A549 (cell line): ENCODE measurements at regions not wholly inside any gene's neighbourhood (a gene's known extent, or its start where the extent isn't known, plus 50 kb on each side); places are given as distances from the start of the nearest gene placed in this dataset.

Source experiments
- ATAC-seq, 2 experiments: fragments of 200-7000 bp in 1 of 2; fragments of >200 bp in 1 of 2; cut with Nextera tagmentation in 1 of 2; cut with Tn5 transposase in 1 of 2; 3 replicates each; pipeline versions ENCODE4 v1.8.0 to v1.9.1; 2018 to 2020; ENCODE audit warnings: mild to moderate bottlenecking in 1 of 2, moderate library complexity in 1 of 2
- CTCF ChIA-PET: fragments of 300-600 bp; sonication (Branson Sonifier 250); formaldehyde crosslinking; extraction: SDS; loops from one replicate; lab custom pipeline; 2021; ENCODE audit warnings: antibody characterized with exemption, inconsistent platforms; lab: Yijun Ruan, JAX
- POLR2A ChIA-PET: fragments of 350-600 bp; formaldehyde crosslinking; extraction: SDS; loops from one replicate; lab custom pipeline; 2021; ENCODE audit warnings: antibody characterized with exemption, inconsistent platforms; lab: Yijun Ruan, JAX
- DNase-seq, 2 experiments: peaks; one replicate each; pipeline versions ENCODE4 v3.0.0 to v3.0.0-alpha.2; 2011 to 2016; ENCODE audit warnings: low read depth in 1 of 2, low spot score in 1 of 2
- FAIRE-seq: peaks from 2 replicates; lab custom pipeline; 2011; peaks lifted over from hg19 to GRCh38; lab: Jason Lieb, UNC
- H3K27ac ChIP-seq, 2 experiments: fragments of >200 bp; sonication (Bioruptor Twin); formaldehyde crosslinking; 3 replicates each; pipeline ENCODE4 v1.5.1; 2016 to 2017
- H3K4me1 ChIP-seq: fragments of >200 bp; sonication (Bioruptor Twin); formaldehyde crosslinking; 3 replicates; pipeline ENCODE4 v1.6.1; 2016
- H3K4me2 ChIP-seq: fragments of >200 bp; sonication (Bioruptor Twin); formaldehyde crosslinking; 3 replicates; pipeline ENCODE4 v1.6.1; 2016
- H3K4me3 ChIP-seq: fragments of >200 bp; sonication (Bioruptor Twin); formaldehyde crosslinking; 3 replicates; pipeline ENCODE4 v1.5.1; 2016
- H3K9me3 ChIP-seq: fragments of >200 bp; sonication (Bioruptor Twin); formaldehyde crosslinking; 3 replicates; pipeline ENCODE4 v1.6.1; 2016
- ATOH8 ChIP-seq: fragments of 250-450 bp; sonication (Bioruptor Pico); IDR thresholded peaks from 2 replicates; pipeline ENCODE4 v1.5.0; 2020; ENCODE audit warnings: low read depth, mild to moderate bottlenecking, moderate library complexity
- CBX2 ChIP-seq: fragments of 200-600 bp; sonication (generic); IDR thresholded peaks from 2 replicates; pipeline ENCODE4 v1.6.1; 2016; ENCODE audit warnings: low read depth, mild to moderate bottlenecking, borderline replicate concordance
- CHD4 ChIP-seq: fragments of 200-600 bp; sonication (generic); IDR thresholded peaks from 2 replicates; pipeline ENCODE4 v1.6.1; 2016; ENCODE audit warnings: antibody characterized with exemption, mild to moderate bottlenecking, borderline replicate concordance
- EHMT2 ChIP-seq: fragments of 200-600 bp; sonication (generic); IDR thresholded peaks from 2 replicates; pipeline ENCODE4 v1.6.1; 2016; ENCODE audit warnings: antibody characterized with exemption, low read depth, mild to moderate bottlenecking, moderate library complexity
- HOXB5 ChIP-seq: fragments of 250-450 bp; sonication (Bioruptor Pico); IDR thresholded peaks from 2 replicates; pipeline ENCODE4 v1.5.0; 2020; ENCODE audit warnings: mild to moderate bottlenecking, moderate library complexity
- JUN ChIP-seq, 2 experiments: fragments of >200 bp; sonication (Bioruptor Twin); formaldehyde crosslinking; IDR thresholded peaks; 2 replicates in 1 of 2; 3 replicates in 1 of 2; pipeline ENCODE4 v1.6.1; 2016 to 2017
- KDM5A ChIP-seq: fragments of 200-600 bp; sonication (generic); IDR thresholded peaks from 2 replicates; pipeline ENCODE4 v1.6.1; 2016; ENCODE audit warnings: antibody characterized with exemption, mild to moderate bottlenecking
- MAZ ChIP-seq: fragments of 150-350 bp; IDR thresholded peaks from 2 replicates; pipeline ENCODE4 v1.6.1; 2014; ENCODE audit warnings: antibody characterized with exemption, low read depth, low read length, borderline replicate concordance
- PBX3 ChIP-seq: IDR thresholded peaks from 2 replicates; pipeline ENCODE4 v1.6.1; 2012
- PHF8 ChIP-seq: fragments of 200-600 bp; sonication (generic); IDR thresholded peaks from 2 replicates; pipeline ENCODE4 v1.6.1; 2016; ENCODE audit warnings: low read depth, mild to moderate bottlenecking, antibody characterized with exemption, moderate library complexity, borderline replicate concordance
- POLR2AphosphoS2 ChIP-seq: conservative IDR thresholded peaks from 2 replicates; pipeline ENCODE4 v1.6.1; 2012; ENCODE audit warnings: low read length, improper control_type of control experiment, inconsistent platforms
- RARB ChIP-seq: fragments of 250-450 bp; sonication (Bioruptor Pico); IDR thresholded peaks from 2 replicates; pipeline ENCODE4 v1.8.0; 2021; ENCODE audit warnings: mild to moderate bottlenecking, moderate library complexity
- REST ChIP-seq: fragments of 200-600 bp; sonication (generic); IDR thresholded peaks from 2 replicates; pipeline ENCODE4 v1.6.1; 2016; ENCODE audit warnings: antibody characterized with exemption, mild to moderate bottlenecking, moderate library complexity
- RFX5 ChIP-seq: fragments of 450-650 bp; IDR thresholded peaks from 2 replicates; pipeline ENCODE4 v1.7.1; 2014; ENCODE audit warnings: antibody characterized with exemption, mild to moderate bottlenecking, moderate library complexity
- RNF2 ChIP-seq: fragments of 200-600 bp; sonication (generic); IDR thresholded peaks from 2 replicates; pipeline ENCODE4 v1.6.1; 2016; ENCODE audit warnings: low read depth, mild to moderate bottlenecking, antibody characterized with exemption, moderate library complexity, borderline replicate concordance
- TP53 ChIP-seq: fragments of 250-450 bp; sonication (Bioruptor Pico); IDR thresholded peaks from 2 replicates; pipeline ENCODE4 v1.5.0; 2021; ENCODE audit warnings: mild to moderate bottlenecking, moderate library complexity
- USF2 ChIP-seq: fragments of 450-650 bp; IDR thresholded peaks from 2 replicates; pipeline ENCODE4 v1.6.1; 2014; ENCODE audit warnings: antibody characterized with exemption
- ZC3H11A ChIP-seq: fragments of 450-650 bp; IDR thresholded peaks from 2 replicates; pipeline ENCODE4 v1.6.1; 2014; ENCODE audit warnings: antibody characterized with exemption, mild to moderate bottlenecking
- ZFP36 ChIP-seq: fragments of 450-650 bp; IDR thresholded peaks from 2 replicates; pipeline ENCODE4 v1.6.1; 2014; ENCODE audit warnings: borderline replicate concordance; ENCODE audit not compliant: partially characterized antibody
- WGBS: methylation state at CpG from one replicate; pipeline ENCODE4 v1.1.6; 2017; ENCODE audit errors: missing lambda C conversion rate; 5-methylcytosine and 5-hydroxymethylcytosine counted together

GRCh38 chr22:49649166-49650068 lies 178.3 kb downstream of the BRD1 start:
- H3K4me1 ChIP-seq = no peaks in the 10 kb centered on the region
- ATAC-seq (no peak), DNase-seq (no peak), FAIRE-seq (no peak)
- WGBS = 45% methylated on average over 29 of the region's 29 CpGs
- no peak overlapping the region for H3K4me3 ChIP-seq
- H3K9me3 ChIP-seq = no peaks in the 10 kb centered on the region
- H3K4me2 ChIP-seq = no peak overlapping the region
- TF ChIP-seq TP53 (CRISPR knock-in tag) (no peak), RFX5 (no peak), KDM5A (no peak), CHD4 (no peak), MAZ (no peak), RNF2 (no peak), HOXB5 (CRISPR knock-in tag) (no peak), PHF8 (no peak), RARB (no peak), JUN (IDR thresholded peaks at IDR 0.05) (no peak), ZFP36 (no peak), EHMT2 (no peak), ATOH8 (CRISPR knock-in tag) (no peak), REST (no peak), CBX2 (no peak), USF2 (no peak)
- ChIA-PET CTCF (interaction anchor here (1.1 kb wide), 1 partner anchor 17 kb away, joined by 4 read pairs; no protein-coding TSS in a partner anchor), POLR2A (no interaction called here)
- no peak overlapping the region for H3K27ac ChIP-seq

- POLR2A ChIA-PET = no interaction called here
- ATAC-seq (peak in 1 of 2 experiments; percentile 45; a peak in 2 of 6 replicates), DNase-seq (no peak), FAIRE-seq (no peak)
- Histone ChIP-seq H3K4me2 (no peak overlapping the region), H3K9me3 (no peaks in the 10 kb centered on the region), H3K4me1 (no peaks in the 10 kb centered on the region), H3K27ac (no peak overlapping the region), H3K4me3 (no peak overlapping the region)
- CTCF ChIA-PET = no interaction called here
- WGBS = 27% methylated on average over 5 of the region's 16 CpGs
- no peak for TF ChIP-seq POLR2AphosphoS2
- TF ChIP-seq ZC3H11A = no peak
- no peak for TF ChIP-seq PBX3
Measured at GRCh38 chr22:49648053-49648452, 179.6 kb downstream of the BRD1 start.
